GM12872 (cell line): ENCODE measurements at regions not wholly inside any gene's neighbourhood (a gene's known extent, or its start where the extent isn't known, plus 50 kb on each side); places are given as distances from the start of the nearest gene placed in this dataset.

Experiments
- CTCF ChIP-seq: IDR thresholded peaks from 3 replicates; pipeline ENCODE4 v1.5.1; 2011; ENCODE audit warnings: low read depth, mild to moderate bottlenecking, low read length, moderate library complexity; ENCODE audit not compliant: insufficient read depth

- no peak for TF ChIP-seq CTCF
These were observed 488.8 kb upstream of the POU3F4 start for GRCh38 chrX:83019258-83019657.

- TF ChIP-seq CTCF, result no peak
These were observed 486.1 kb upstream of the POU3F4 start for GRCh38 chrX:83022020-83022419.
